HepG2 (cell line): ENCODE measurements at regions not wholly inside any gene's neighbourhood (a gene's known extent, or its start where the extent isn't known, plus 50 kb on each side); places are given as distances from the start of the nearest gene placed in this dataset.

Source experiments
- ATAC-seq: fragments of 200-7000 bp; cut with Tn5 transposase; 3 replicates; pipeline ENCODE4 v1.9.1; 2020; ENCODE audit warnings: mild to moderate bottlenecking, moderate library complexity
- BruUV-seq: library from RNA; stranded (reverse); fragments of 400-500 nt; replicated peaks from 2 replicates; lab custom pipeline; 2021; lab: Mats Ljungman, UMichigan
- CTCF ChIA-PET: fragments of 300-600 bp; formaldehyde crosslinking; extraction: SDS; loops from one replicate; lab custom pipeline; 2021; ENCODE audit warnings: low total read pairs, inconsistent platforms, low intra/inter-chr PET ratio; lab: Yijun Ruan, JAX
- POLR2A ChIA-PET: fragments of 350-600 bp; sonication (Branson Sonifier 250); formaldehyde crosslinking; loops from one replicate; lab custom pipeline; 2020; ENCODE audit warnings: antibody characterized with exemption, inconsistent platforms; lab: Yijun Ruan, JAX
- DNase-seq: peaks from one replicate; pipeline ENCODE4 v3.0.0-alpha.2; 2015; ENCODE audit warnings: low spot score
- FAIRE-seq: peaks from 3 replicates; lab custom pipeline; 2011; peaks lifted over from hg19 to GRCh38; lab: Jason Lieb, UNC
- H2AFZ ChIP-seq: one replicate; pipeline ENCODE4 v1.6.1; 2011; ENCODE audit warnings: low read length, inconsistent platforms
- H3K27ac ChIP-seq: fragments of 300-600 bp; 3 replicates; pipeline ENCODE4 v1.8.0; 2011; ENCODE audit warnings: mixed run types, mild to moderate bottlenecking, mixed read lengths, low read length, inconsistent platforms; ENCODE audit not compliant: insufficient read depth; ENCODE audit errors: extremely low read length
- H3K27me3 ChIP-seq, 2 experiments: fragments of 200-600 bp in 1 of 2; 2 replicates in 1 of 2; 3 replicates in 1 of 2; pipeline versions ENCODE4 v1.6.0 to v1.8.0; 2011; ENCODE audit warnings: low read length in 2 of 2, mild to moderate bottlenecking in 2 of 2, moderate library complexity in 2 of 2, inconsistent platforms in 1 of 2; ENCODE audit not compliant: insufficient read depth in 2 of 2, control insufficient read depth in 1 of 2
- H3K36me3 ChIP-seq, 2 experiments: fragments of 200-600 bp in 1 of 2; replicated peaks in 1 of 2; 2 replicates in 1 of 2; 3 replicates in 1 of 2; pipeline versions ENCODE4 v1.5.1 to v1.8.0; 2011; ENCODE audit warnings: low read length in 2 of 2, inconsistent platforms in 1 of 2; ENCODE audit not compliant: insufficient read depth in 2 of 2, control insufficient read depth in 1 of 2
- H3K4me1 ChIP-seq: 2 replicates; pipeline ENCODE4 v1.5.1; 2012; ENCODE audit warnings: low read length, inconsistent platforms; ENCODE audit not compliant: insufficient read depth
- H3K4me2 ChIP-seq: 2 replicates; pipeline ENCODE4 v1.6.0; 2011; ENCODE audit warnings: low read depth, low read length, inconsistent platforms
- H3K4me3 ChIP-seq, 3 experiments: fragments of 200-600 bp in 1 of 3; sonication (generic), shearing (Covaris generic) in 1 of 3; replicated peaks in 1 of 3; 2 replicates each; pipeline ENCODE4 v1.5.1; 2011 to 2016; ENCODE audit warnings: low read length in 3 of 3, inconsistent platforms in 2 of 3, low read depth in 2 of 3, mild to moderate bottlenecking in 2 of 3, control low read depth in 1 of 3, mixed read lengths in 1 of 3; ENCODE audit not compliant: insufficient read depth in 1 of 3
- H3K79me2 ChIP-seq: one replicate; pipeline ENCODE4 v1.6.1; 2011; ENCODE audit warnings: low read length, inconsistent platforms; ENCODE audit not compliant: insufficient read depth
- H3K9ac ChIP-seq: 2 replicates; pipeline ENCODE4 v1.6.0; 2011; ENCODE audit warnings: mild to moderate bottlenecking, low read depth, low read length, inconsistent platforms; ENCODE audit not compliant: insufficient read depth
- H3K9me3 ChIP-seq: 2 replicates; pipeline ENCODE4 v1.5.1; 2012; ENCODE audit warnings: mild to moderate bottlenecking, low read length
- H4K20me1 ChIP-seq: 2 replicates; pipeline ENCODE4 v1.6.0; 2011; ENCODE audit warnings: inconsistent platforms, mild to moderate bottlenecking, low read length, moderate library complexity; ENCODE audit not compliant: insufficient read depth
- CBX2 ChIP-seq, 2 experiments: fragments of 200-600 bp in 1 of 2; sonication (generic); formaldehyde crosslinking in 1 of 2; IDR thresholded peaks; 2 replicates each; pipeline versions ENCODE4 v1.7.0 to v1.8.1; 2018 to 2022; ENCODE audit warnings: low read depth in 2 of 2, low read length in 1 of 2, mild to moderate bottlenecking in 1 of 2, missing genetic modification reagents in 1 of 2
- E2F1 ChIP-seq: sonication (generic); formaldehyde crosslinking; IDR thresholded peaks from 2 replicates; pipeline ENCODE4 v1.5.0; 2020; ENCODE audit warnings: missing genetic modification reagents
- FOXJ3 ChIP-seq: sonication (generic); formaldehyde crosslinking; IDR thresholded peaks from 2 replicates; pipeline ENCODE4 v1.4.0; 2020; ENCODE audit warnings: missing genetic modification reagents, mild to moderate bottlenecking, borderline replicate concordance
- HOXA5 ChIP-seq: sonication (generic); formaldehyde crosslinking; IDR thresholded peaks from 2 replicates; pipeline ENCODE4 v1.4.0; 2020; ENCODE audit warnings: missing genetic modification reagents
- HOXD1 ChIP-seq: sonication (generic); formaldehyde crosslinking; IDR thresholded peaks from 2 replicates; pipeline ENCODE4 v1.5.0; 2020; ENCODE audit warnings: missing genetic modification reagents
- ISL2 ChIP-seq: sonication (generic); formaldehyde crosslinking; IDR thresholded peaks from 2 replicates; pipeline ENCODE4 v1.5.0; 2020; ENCODE audit warnings: missing genetic modification reagents
- SMAD9 ChIP-seq: sonication (generic); formaldehyde crosslinking; IDR thresholded peaks from 2 replicates; pipeline ENCODE4 v1.5.1; 2020; ENCODE audit warnings: mild to moderate bottlenecking, missing genetic modification reagents
- TEAD2 ChIP-seq: sonication (generic); formaldehyde crosslinking; IDR thresholded peaks from 2 replicates; pipeline ENCODE4 v1.9.0; 2021; ENCODE audit warnings: missing genetic modification reagents
- TSC22D2 ChIP-seq: sonication (generic); formaldehyde crosslinking; IDR thresholded peaks from 2 replicates; pipeline ENCODE4 v1.5.1; 2020; ENCODE audit warnings: missing genetic modification reagents, mild to moderate bottlenecking, borderline replicate concordance
- U2AF2 ChIP-seq: fragments of 200-400 bp; formaldehyde crosslinking; IDR thresholded peaks from 2 replicates; pipeline ENCODE4 v1.6.1; 2017; ENCODE audit warnings: low read depth, mild to moderate bottlenecking, low read length
- ZBTB44 ChIP-seq: sonication (generic); formaldehyde crosslinking; IDR thresholded peaks from 2 replicates; pipeline ENCODE4 v1.4.0; 2020; ENCODE audit warnings: missing genetic modification reagents
- ZNF326 ChIP-seq: sonication (generic); formaldehyde crosslinking; IDR thresholded peaks from 2 replicates; pipeline ENCODE4 v1.4.0; 2020; ENCODE audit warnings: missing genetic modification reagents, borderline replicate concordance
- ZNF550 ChIP-seq: sonication (generic); formaldehyde crosslinking; IDR thresholded peaks from 2 replicates; pipeline ENCODE4 v1.4.0; 2020; ENCODE audit warnings: mild to moderate bottlenecking, missing genetic modification reagents, borderline replicate concordance
- ZNF746 ChIP-seq: sonication (generic); formaldehyde crosslinking; IDR thresholded peaks from 2 replicates; pipeline ENCODE4 v1.8.0; 2022; ENCODE audit warnings: mild to moderate bottlenecking, missing genetic modification reagents
- ZNF772 ChIP-seq: sonication (generic); formaldehyde crosslinking; IDR thresholded peaks from 2 replicates; pipeline ENCODE4 v1.5.0; 2020; ENCODE audit warnings: mild to moderate bottlenecking, missing genetic modification reagents
- ZNF781 ChIP-seq: sonication (generic); formaldehyde crosslinking; IDR thresholded peaks from 2 replicates; pipeline ENCODE4 v1.5.1; 2020; ENCODE audit warnings: borderline replicate concordance, mild to moderate bottlenecking, missing genetic modification reagents; ENCODE audit errors: not compliant biosample characterization
- WGBS: methylation state at CpG from one replicate; pipeline ENCODE4 v1.1.6; 2017; ENCODE audit warnings: low lambda C conversion rate; 5-methylcytosine and 5-hydroxymethylcytosine counted together
- in situ Hi-C: cut with HindIII; loops from 2 replicates; pipeline ENCODE4 v1.10.0; 2017; ENCODE audit warnings: low pct_unique_long_range_greater_than_20kb; ENCODE audit not compliant: extremely low pct_ligation_motif_present
- intact Hi-C: fragments of 100-400 bp; cut with micrococcal nuclease; formaldehyde crosslinking; loops from one replicate; pipeline ENCODE4 v1.10.0; 2022; ENCODE audit not compliant: unreplicated experiment
- TF ChIP-seq, protein P1 (sequence below): sonication (generic); formaldehyde crosslinking; IDR thresholded peaks from 2 replicates; pipeline ENCODE4 v1.4.0; 2020; ENCODE audit warnings: missing genetic modification reagents
- TF ChIP-seq, protein P2 (sequence below): IDR thresholded peaks from 2 replicates; pipeline ENCODE4 v1.6.1; 2016; ENCODE audit warnings: mild to moderate bottlenecking, missing biosample characterization, missing genetic modification reagents
- TF ChIP-seq, protein P3 (sequence below): sonication (generic); formaldehyde crosslinking; IDR thresholded peaks from 2 replicates; pipeline ENCODE4 v1.8.0; 2022; ENCODE audit warnings: mild to moderate bottlenecking, missing genetic modification reagents

- TF ChIP-seq CBX2 (IDR thresholded peaks at IDR 0.05; ENCODE audit: low read depth, low read length) (no peak), CBX2 (CRISPR knock-in tag; IDR thresholded peaks at IDR 0.05; ENCODE audit: low read depth) (no peak), FOXJ3 (CRISPR knock-in tag) (no peak), ISL2 (CRISPR knock-in tag) (no peak), E2F1 (CRISPR knock-in tag) (no peak), ZBTB44 (no peak), HOXA5 (CRISPR knock-in tag) (no peak)
Measured at GRCh38 chr12:25616286-25616685, 63.2 kb upstream of the LMNTD1 start (continued).

- ATAC-seq (no peak), FAIRE-seq (no peak), DNase-seq (no peak)
- intact Hi-C loops (no loop called here), in situ Hi-C loops (no loop called here)
- H3K79me2 ChIP-seq, result no peaks in the 10 kb centered on the region
- H3K27me3 ChIP-seq, result no peaks in the 10 kb centered on the region; a peak in 1 of 5 replicates
- no peaks in the 10 kb centered on the region for H3K4me1 ChIP-seq
- no peaks in the 10 kb centered on the region for H3K36me3 ChIP-seq
- 0% methylated on average over 1 of the region's 1 CpG for WGBS
- BruUV-seq, result no TSS peak
- no peaks in the 10 kb centered on the region for H4K20me1 ChIP-seq
- ChIA-PET POLR2A (no interaction called here), CTCF (no interaction called here)
- H3K9ac ChIP-seq, result no peak overlapping the region
- no peaks in the 10 kb centered on the region for H3K9me3 ChIP-seq
- H3K4me3 ChIP-seq, result no peak overlapping the region
- H2AFZ ChIP-seq, result no peak overlapping the region
- H3K4me2 ChIP-seq, result no peak overlapping the region
- no peak overlapping the region for H3K27ac ChIP-seq
- TF ChIP-seq, protein P1, sequence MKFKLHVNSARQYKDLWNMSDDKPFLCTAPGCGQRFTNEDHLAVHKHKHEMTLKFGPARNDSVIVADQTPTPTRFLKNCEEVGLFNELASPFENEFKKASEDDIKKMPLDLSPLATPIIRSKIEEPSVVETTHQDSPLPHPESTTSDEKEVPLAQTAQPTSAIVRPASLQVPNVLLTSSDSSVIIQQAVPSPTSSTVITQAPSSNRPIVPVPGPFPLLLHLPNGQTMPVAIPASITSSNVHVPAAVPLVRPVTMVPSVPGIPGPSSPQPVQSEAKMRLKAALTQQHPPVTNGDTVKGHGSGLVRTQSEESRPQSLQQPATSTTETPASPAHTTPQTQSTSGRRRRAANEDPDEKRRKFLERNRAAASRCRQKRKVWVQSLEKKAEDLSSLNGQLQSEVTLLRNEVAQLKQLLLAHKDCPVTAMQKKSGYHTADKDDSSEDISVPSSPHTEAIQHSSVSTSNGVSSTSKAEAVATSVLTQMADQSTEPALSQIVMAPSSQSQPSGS (CRISPR knock-in tag), result no peak
- TF ChIP-seq TEAD2 (CRISPR knock-in tag) (no peak), U2AF2 (no peak), ZNF326 (CRISPR knock-in tag) (no peak), ZNF550 (CRISPR knock-in tag) (no peak), ZNF772 (CRISPR knock-in tag) (no peak), TSC22D2 (CRISPR knock-in tag) (no peak), HOXD1 (no peak), ZNF746 (CRISPR knock-in tag) (no peak), ZNF781 (CRISPR knock-in tag) (no peak), FOXJ3 (CRISPR knock-in tag) (no peak), SMAD9 (no peak)
- TF ChIP-seq, protein P2, sequence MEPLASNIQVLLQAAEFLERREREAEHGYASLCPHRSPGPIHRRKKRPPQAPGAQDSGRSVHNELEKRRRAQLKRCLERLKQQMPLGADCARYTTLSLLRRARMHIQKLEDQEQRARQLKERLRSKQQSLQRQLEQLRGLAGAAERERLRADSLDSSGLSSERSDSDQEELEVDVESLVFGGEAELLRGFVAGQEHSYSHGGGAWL (CRISPR knock-in tag), result no peak
- TF ChIP-seq, protein P3, sequence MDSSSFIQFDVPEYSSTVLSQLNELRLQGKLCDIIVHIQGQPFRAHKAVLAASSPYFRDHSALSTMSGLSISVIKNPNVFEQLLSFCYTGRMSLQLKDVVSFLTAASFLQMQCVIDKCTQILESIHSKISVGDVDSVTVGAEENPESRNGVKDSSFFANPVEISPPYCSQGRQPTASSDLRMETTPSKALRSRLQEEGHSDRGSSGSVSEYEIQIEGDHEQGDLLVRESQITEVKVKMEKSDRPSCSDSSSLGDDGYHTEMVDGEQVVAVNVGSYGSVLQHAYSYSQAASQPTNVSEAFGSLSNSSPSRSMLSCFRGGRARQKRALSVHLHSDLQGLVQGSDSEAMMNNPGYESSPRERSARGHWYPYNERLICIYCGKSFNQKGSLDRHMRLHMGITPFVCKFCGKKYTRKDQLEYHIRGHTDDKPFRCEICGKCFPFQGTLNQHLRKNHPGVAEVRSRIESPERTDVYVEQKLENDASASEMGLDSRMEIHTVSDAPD (CRISPR knock-in tag), result no peak
Measured at GRCh38 chr12:25617991-25618390, 64.9 kb upstream of the LMNTD1 start.
